GM12878 (cell line): ENCODE measurements at regions not wholly inside any gene's neighbourhood (a gene's known extent, or its start where the extent isn't known, plus 50 kb on each side); places are given as distances from the start of the nearest gene placed in this dataset.

Experiments used
- ATAC-seq: fragments of 200-7000 bp; cut with Tn5 transposase; 3 replicates; pipeline ENCODE4 v1.9.1; 2020; ENCODE audit warnings: mild to moderate bottlenecking, moderate library complexity
- BruUV-seq: library from RNA; stranded (reverse); fragments of 400-500 nt; replicated peaks from 2 replicates; lab custom pipeline; 2021; lab: Mats Ljungman, UMichigan
- CTCF ChIA-PET: fragments of 300-600 bp; sonication (Branson Sonifier 250); formaldehyde crosslinking; extraction: SDS; loops from one replicate; lab custom pipeline; 2021; ENCODE audit warnings: inconsistent platforms; lab: Yijun Ruan, JAX
- POLR2A ChIA-PET: fragments of 350-600 bp; formaldehyde crosslinking; extraction: SDS; loops from one replicate; lab custom pipeline; 2021; ENCODE audit warnings: inconsistent platforms; lab: Charles Lee
- RAD21 ChIA-PET: fragments of 300-600 bp; sonication (Branson Sonifier 250); formaldehyde crosslinking; loops from one replicate; lab custom pipeline; 2023; ENCODE audit warnings: antibody characterized with exemption; ENCODE audit not compliant: unreplicated experiment; lab: Charles Lee
- SMC1A ChIA-PET: fragments of 300-600 bp; sonication (Branson Sonifier 250); formaldehyde crosslinking; loops from one replicate; lab custom pipeline; 2023; ENCODE audit not compliant: unreplicated experiment, uncharacterized antibody; lab: Charles Lee
- DNase-seq: peaks from one replicate; pipeline ENCODE4 v3.0.0-alpha.2; 2011; ENCODE audit warnings: low read depth, low spot score
- FAIRE-seq: peaks from 3 replicates; lab custom pipeline; 2011; peaks lifted over from hg19 to GRCh38; lab: Jason Lieb, UNC
- H2AFZ ChIP-seq: 2 replicates; pipeline ENCODE4 v1.6.0; 2011; ENCODE audit warnings: low read depth, low read length, control low read depth; ENCODE audit not compliant: control insufficient read depth
- H3K27ac ChIP-seq: 2 replicates; pipeline ENCODE4 v1.5.1; 2011; ENCODE audit warnings: control low read depth; ENCODE audit not compliant: control insufficient read depth, insufficient read depth
- H3K27me3 ChIP-seq, 2 experiments: replicated peaks in 1 of 2; 2 replicates each; pipeline versions ENCODE4 v1.6.0 to v1.6.1; 2011; ENCODE audit warnings: low read length in 1 of 2; ENCODE audit not compliant: control insufficient read depth in 2 of 2, insufficient read depth in 2 of 2
- H3K36me3 ChIP-seq, 2 experiments: 2 replicates each; pipeline ENCODE4 v1.5.1; 2011; ENCODE audit warnings: low read length in 1 of 2; ENCODE audit not compliant: control insufficient read depth in 2 of 2, insufficient read depth in 2 of 2
- H3K4me1 ChIP-seq: 2 replicates; pipeline ENCODE4 v1.6.1; 2011; ENCODE audit warnings: mild to moderate bottlenecking, low read length, moderate library complexity, mixed read lengths; ENCODE audit not compliant: control insufficient read depth, insufficient read depth
- H3K4me2 ChIP-seq: 2 replicates; pipeline ENCODE4 v1.6.0; 2011; ENCODE audit warnings: control low read depth; ENCODE audit not compliant: control insufficient read depth, insufficient read depth
- H3K4me3 ChIP-seq: fragments of 200-600 bp; sonication (generic); 2 replicates; pipeline ENCODE4 v1.5.1; 2016
- H3K79me2 ChIP-seq: 2 replicates; pipeline ENCODE4 v1.6.0; 2011; ENCODE audit warnings: low read length; ENCODE audit not compliant: control insufficient read depth, insufficient read depth
- H3K9ac ChIP-seq: 2 replicates; pipeline ENCODE4 v1.8.0; 2011; ENCODE audit warnings: low read length, control low read depth, mixed read lengths; ENCODE audit not compliant: control insufficient read depth, insufficient read depth
- H3K9me3 ChIP-seq: replicated peaks from 3 replicates; pipeline ENCODE4 v1.5.1; 2011; ENCODE audit warnings: mild to moderate bottlenecking, low read length; ENCODE audit not compliant: control insufficient read depth, insufficient read depth
- H4K20me1 ChIP-seq: 2 replicates; pipeline ENCODE4 v1.6.0; 2011; ENCODE audit not compliant: control insufficient read depth, insufficient read depth
- CREB1 ChIP-seq: IDR thresholded peaks from 2 replicates; pipeline ENCODE4 v1.6.1; 2012; ENCODE audit warnings: low read depth, mild to moderate bottlenecking, inconsistent platforms
- FOS ChIP-seq: IDR thresholded peaks from 3 replicates; pipeline ENCODE4 v1.6.1; 2011; ENCODE audit warnings: borderline replicate concordance; ENCODE audit not compliant: insufficient read length; ENCODE audit errors: extremely low read depth
- HDAC2 ChIP-seq: fragments of 200-600 bp; sonication (generic); IDR thresholded peaks from 2 replicates; pipeline ENCODE4 v1.6.1; 2017
- POLR2AphosphoS5 ChIP-seq: IDR thresholded peaks from 2 replicates; pipeline ENCODE4 v1.6.1; 2011; ENCODE audit warnings: mild to moderate bottlenecking, low read length, inconsistent platforms
- WGBS: methylation state at CpG from one replicate; pipeline ENCODE4 v1.1.6; 2016; ENCODE audit warnings: low lambda C conversion rate; ENCODE audit not compliant: insufficient replicate concordance, insufficient coverage; ENCODE audit errors: missing lambda C conversion rate; 5-methylcytosine and 5-hydroxymethylcytosine counted together
- in situ Hi-C: fragments of 300-500 bp; cut with MboI; formaldehyde crosslinking; loops from 9 replicates; pipeline ENCODE4 v1.14.3; 2018; ENCODE audit warnings: mixed read lengths
- intact Hi-C: fragments of 100-400 bp; cut with micrococcal nuclease; formaldehyde crosslinking; loops from one replicate; pipeline ENCODE4 v1.14.2; 2022; ENCODE audit not compliant: unreplicated experiment
- TF ChIP-seq, protein P1 (sequence below): fragments of 450-650 bp; IDR thresholded peaks from 2 replicates; pipeline ENCODE4 v1.6.1; 2018; ENCODE audit warnings: borderline replicate concordance, mild to moderate bottlenecking; ENCODE audit not compliant: partially characterized antibody

DNA sequence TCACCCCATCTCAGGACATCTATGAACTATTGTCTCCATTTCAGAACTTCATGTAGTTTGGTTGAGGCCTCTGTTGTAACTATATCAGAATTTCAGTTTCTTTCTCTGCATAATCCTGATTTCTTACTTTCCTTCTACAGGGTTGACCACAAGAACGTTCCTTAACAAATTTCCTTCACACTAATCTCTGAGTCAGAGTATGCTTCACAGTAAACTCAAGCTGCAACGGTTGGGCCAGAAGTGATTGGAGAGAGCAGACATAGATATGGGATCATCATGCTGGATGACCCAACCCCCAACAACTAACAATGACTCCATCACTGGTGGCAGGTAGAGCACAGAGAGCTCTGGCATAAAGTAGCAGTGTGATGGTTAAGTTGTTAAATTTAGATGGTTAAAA is 128.8 kb upstream of the OSTN start:
- ATAC-seq, result no peak
- WGBS, result 6% methylated on average over 2 of the region's 2 CpGs
- intact Hi-C loops (no loop called here), in situ Hi-C loops (no loop called here)
- no peak for DNase-seq
- Histone ChIP-seq H3K4me1 (no peaks in the 10 kb centered on the region), H2AFZ (no peak overlapping the region)
- TF ChIP-seq, protein P1, sequence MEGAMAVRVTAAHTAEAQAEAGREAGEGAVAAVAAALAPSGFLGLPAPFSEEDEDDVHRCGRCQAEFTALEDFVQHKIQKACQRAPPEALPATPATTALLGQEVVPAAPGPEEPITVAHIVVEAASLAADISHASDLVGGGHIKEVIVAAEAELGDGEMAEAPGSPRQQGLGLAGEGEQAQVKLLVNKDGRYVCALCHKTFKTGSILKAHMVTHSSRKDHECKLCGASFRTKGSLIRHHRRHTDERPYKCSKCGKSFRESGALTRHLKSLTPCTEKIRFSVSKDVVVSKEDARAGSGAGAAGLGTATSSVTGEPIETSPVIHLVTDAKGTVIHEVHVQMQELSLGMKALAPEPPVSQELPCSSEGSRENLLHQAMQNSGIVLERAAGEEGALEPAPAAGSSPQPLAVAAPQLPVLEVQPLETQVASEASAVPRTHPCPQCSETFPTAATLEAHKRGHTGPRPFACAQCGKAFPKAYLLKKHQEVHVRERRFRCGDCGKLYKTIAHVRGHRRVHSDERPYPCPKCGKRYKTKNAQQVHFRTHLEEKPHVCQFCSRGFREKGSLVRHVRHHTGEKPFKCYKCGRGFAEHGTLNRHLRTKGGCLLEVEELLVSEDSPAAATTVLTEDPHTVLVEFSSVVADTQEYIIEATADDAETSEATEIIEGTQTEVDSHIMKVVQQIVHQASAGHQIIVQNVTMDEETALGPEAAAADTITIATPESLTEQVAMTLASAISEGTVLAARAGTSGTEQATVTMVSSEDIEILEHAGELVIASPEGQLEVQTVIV, result no peak
- TF ChIP-seq CREB1, result no peak
- TF ChIP-seq HDAC2, result no peak
- no peak for TF ChIP-seq FOS
- no peak for TF ChIP-seq POLR2AphosphoS5
- TF ChIP-seq, all 136 proteins: peak for 0
- H3K36me3 ChIP-seq, result no peaks in the 10 kb centered on the region
- FAIRE-seq, result no peak
- ChIA-PET CTCF (no interaction called here), SMC1A (no interaction called here), RAD21 (no interaction called here), POLR2A (interaction anchor here (0.6 kb wide), 1 partner anchor 142 kb away, joined by 4 read pairs; no protein-coding TSS in a partner anchor)
- H3K27me3 ChIP-seq, result no peaks in the 10 kb centered on the region
- H3K4me2 ChIP-seq, result no peak overlapping the region
- no peak overlapping the region for H3K4me3 ChIP-seq
- no peaks in the 10 kb centered on the region for H4K20me1 ChIP-seq
- H3K27ac ChIP-seq, result no peak overlapping the region
- H3K9ac ChIP-seq, result no peak overlapping the region
- H3K79me2 ChIP-seq, result no peaks in the 10 kb centered on the region
- BruUV-seq, result no TSS peak
- no peaks in the 10 kb centered on the region for H3K9me3 ChIP-seq
